ENCODE measurements at regions not wholly inside any gene's neighbourhood (a gene's known extent, or its start where the extent isn't known, plus 50 kb on each side); places are given as distances from the start of the nearest gene placed in this dataset.

DNA sequence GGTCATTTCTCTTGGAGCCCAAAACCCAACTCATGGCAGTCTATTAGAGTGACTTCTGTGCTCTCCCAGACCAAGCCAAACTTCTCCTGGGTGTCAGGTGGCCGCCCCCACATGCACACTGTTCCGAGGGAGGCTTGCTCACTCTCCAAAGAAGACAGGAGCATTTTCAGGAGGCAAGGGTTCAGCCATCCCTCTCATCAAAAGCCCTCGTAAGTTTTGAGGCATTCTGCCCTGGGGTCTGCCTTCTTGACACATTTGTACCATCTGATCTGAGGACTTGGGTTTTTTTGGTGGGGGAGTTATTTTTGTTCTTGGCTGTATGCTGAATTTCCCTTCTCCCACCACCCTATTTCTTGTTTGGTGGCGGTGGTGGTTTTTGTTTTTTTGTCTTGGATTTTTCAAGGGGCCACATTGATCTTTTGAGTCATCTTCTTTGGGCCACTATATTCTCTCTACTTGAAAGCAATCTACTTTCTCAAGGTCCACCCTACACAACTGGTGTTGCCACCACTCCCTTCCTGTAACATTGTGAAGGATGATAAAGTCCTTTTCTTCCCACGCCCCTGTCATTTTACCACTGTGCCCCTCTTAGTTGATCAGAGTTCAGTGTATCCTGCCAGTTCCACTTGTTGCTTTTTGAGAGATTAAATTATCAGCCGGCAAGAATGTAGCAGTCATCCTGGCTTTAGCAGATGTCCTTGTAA, 255.8 kb downstream of the CYP26B1 start:
- no peak for DNase-seq (ENCODE audit: low read depth)

DNA sequence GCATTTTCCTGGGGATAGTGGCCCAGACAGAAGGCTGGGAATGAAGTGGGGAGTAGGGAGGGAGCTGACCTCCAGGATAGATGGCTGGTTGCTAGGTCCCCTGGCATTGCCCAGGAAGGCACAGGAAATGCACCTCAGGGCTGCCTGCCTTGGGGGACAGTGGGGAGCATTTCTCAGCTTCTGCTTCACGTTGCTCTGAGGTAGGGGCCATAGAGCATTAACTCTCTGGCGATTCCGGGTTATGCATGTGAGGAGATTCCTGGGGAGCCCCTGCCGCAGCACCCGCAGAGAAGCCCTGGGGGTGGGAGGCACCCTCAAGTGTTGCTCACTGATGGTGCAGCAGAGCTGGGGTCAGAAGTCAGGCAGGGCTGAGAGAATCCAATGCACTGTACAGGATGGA, 256.5 kb downstream of the CYP26B1 start:
- DNase-seq (ENCODE audit: low read depth) = no peak

DNA sequence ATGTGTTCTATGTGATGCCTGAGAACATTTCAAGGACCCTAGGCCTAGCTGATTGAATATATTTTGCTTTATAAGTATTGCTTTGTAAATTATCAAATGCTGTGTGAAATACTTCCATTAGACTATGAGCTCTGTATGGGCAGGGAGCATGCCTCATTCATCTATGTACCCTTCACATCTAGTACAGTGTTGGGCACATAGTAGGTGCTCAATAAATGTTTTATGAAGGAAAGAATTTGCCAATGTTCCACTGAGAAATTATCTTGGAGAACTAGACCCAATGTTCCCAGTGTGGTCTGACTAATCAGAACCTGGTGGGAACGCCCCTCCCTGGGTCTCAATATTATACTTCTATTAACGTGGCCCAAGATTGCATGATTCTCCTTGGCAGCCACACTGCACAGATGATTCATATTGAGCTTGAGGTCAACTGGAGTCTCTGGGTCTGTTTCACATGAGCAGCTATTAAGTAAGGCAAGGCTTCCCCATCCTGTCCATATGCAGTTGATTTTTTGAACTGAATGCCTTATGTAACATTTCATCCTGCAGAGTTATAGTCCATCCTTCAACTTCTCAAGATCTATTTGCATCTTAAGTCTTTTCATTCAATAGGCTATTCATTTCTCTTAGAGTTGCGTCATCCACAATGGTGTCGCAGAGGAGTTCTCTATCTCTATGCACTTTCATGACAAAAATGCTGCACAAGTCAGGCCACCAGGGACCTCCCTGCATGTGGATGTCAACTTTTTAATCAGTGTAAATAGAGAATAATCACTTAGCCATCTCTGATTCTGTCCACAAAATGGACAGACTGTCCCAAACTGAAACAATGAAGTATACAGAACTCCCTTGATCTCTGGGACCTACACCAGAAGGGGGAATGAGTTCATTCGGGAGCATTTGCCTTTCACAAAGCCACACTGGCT, 257.6 kb downstream of the CYP26B1 start:
- DNase-seq (ENCODE audit: low read depth) = no peak

DNA sequence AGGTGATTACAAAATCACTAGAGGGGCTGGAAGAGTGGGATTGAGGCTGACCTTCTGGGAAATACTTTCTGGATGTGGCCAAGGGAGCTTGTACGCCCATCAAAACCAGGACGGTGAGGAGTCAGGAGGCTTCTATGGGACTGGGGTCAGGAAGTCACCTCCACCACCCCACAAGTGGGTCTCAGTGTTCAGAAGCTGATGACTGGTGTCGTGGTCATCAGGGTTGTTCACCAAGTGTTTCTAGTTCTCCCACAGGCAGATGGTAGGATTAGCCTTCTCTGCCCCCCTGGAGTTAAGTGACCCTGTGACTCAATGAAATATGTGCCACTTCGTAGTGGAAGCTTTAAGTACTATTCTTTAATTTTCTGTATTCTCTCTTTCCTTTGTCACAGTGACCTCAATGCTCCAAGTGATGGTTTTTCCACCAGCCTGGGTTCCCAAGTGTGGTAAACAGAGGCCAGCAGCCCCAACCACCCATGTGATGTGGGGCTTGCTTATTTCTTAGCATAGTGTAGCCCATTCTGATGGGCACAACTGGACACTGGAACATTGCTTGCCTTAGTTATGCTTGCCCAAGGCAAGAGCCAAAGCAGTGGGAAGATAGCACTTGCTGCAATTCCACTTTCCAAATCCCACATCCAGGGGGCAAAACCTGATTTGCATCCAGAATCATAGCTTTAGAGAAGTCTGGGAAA, 258.8 kb downstream of the CYP26B1 start:
- no peak for DNase-seq (ENCODE audit: low read depth)

DNA sequence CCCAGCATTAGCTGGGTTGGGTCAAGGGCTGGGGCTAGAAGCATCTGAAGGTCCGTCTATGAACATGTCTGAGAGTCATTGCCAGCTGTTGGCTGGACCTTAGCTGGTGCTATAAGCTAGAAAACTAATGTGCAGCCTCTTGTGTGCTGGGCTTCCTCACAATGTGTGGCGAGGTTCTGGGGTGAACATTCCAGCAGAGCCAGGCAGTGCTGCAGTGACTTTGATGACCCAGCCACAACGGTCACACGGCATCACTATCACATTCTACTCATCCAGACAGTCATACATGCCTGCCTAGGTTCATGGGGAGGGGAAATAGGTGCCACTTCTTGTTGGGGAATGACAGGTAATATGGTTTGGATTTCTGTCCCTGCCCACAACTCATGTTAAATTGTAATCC, 260.5 kb downstream of the CYP26B1 start:
- DNase-seq (ENCODE audit: low read depth) = no peak

DNA sequence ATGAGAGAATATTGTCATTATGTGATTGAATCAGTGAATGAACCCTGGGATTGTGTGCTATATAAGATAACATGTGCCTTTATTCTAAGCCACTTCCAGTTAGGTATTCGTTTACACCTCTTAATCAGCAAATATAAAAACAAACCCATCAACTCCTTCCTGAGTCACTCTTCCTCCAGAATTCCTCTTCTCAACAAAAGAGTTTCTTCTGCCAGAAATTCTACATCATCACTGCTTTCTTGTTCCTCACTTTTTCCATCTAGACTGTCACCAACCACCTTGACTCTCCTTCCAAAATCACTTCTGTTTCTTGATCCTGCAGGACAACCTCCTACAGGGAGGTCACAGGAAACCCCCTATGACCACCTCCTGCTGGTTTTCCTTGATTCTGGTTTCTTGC, 261.4 kb downstream of the CYP26B1 start:
- DNase-seq (ENCODE audit: low read depth) = no peak

DNA sequence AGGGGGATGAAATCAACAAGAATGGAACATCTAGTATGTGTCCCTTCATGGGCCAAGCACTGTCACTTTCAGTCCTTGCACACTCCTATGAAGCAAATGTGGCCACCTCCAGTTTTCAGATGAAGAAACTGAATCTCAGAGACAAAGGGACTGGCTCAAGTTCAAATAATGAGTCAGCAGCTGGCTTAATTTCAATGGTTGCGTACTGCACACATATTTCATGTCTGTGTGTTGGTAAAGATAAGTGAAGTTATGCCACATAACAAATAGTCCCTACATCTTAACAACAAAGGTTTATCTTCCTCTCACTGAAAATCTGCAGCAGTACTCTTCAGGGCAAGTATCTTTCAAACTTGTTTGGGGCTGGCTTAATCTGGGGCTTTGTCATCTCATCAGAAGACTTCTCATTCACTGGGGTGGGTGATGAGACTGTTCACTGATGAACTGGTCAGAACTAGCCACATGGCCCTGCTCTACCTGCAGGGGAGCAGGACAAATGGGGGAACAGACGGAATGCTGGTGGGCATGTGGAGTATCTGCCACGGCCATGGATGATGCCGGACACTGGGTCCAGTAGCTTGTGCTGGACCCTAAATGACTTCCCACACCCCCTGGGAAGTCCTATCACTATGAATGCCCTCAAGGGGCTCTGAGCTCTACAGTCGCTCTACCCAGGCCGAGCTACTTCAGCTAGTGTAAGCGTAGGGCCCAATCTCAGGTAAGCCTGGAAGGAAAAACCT, 263.2 kb downstream of the CYP26B1 start:
- no peak for DNase-seq (ENCODE audit: low read depth)

DNA sequence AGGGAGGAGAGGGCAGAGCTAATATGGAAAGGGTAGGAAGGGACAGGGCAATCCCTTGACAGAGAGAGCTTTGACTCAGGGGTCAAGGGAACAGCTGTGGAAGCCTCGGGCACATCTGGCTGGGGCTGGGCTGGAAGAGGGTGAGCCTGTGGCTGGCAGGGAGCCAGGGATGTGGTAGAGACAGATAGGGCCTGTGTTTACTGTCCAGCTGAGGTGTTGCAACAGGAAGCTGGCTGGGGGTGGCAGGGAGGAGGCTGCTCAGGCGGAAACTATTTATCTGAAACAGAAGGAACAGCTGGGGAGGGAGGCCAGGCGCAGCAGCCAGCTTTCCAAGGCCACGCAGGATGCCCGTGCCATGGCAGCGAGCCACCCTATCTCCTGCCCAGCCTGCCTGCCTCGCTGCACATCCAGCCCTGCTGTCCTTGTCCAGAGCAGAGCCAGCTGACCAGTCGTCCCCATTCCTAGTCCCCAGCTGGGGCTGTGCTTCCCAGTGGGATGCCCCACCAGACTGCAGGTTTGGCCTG, 264.7 kb downstream of the CYP26B1 start:
- DNase-seq (ENCODE audit: low read depth) = no peak

DNA sequence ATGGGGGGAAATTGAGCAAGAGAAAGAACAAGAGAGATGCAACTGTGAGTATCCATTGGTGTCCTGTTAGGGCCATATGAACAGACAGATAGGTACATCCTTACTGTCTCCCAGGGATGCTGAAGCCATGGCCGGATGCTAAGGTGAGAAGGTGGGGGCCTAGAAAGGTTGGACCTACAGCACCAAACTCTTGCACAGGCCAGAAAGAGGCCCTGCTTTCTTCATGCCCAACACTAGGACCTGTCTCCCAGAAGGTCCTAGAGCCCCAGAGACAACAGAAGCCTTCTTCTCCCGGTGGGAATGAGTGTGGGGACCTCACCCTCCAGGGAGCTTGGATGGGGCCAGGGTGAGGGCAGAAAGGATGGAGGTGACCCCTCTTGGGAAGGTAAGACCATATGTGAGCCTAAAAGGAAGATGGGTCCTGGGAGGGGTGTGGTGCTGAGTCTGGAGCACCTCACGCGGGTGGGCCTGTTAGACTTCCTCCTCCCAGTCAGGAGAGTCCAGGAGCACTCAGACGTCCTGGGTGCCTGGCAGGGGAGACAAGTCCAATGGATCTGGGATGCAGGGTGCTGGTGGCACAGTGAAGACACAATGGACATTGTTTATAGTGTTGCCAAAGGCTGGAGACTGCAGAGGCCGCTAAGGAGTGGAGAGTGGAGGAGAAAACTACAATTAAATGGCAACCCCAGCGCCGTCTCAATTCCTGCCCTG, 265.3 kb downstream of the CYP26B1 start:
- DNase-seq (ENCODE audit: low read depth) = no peak

DNA sequence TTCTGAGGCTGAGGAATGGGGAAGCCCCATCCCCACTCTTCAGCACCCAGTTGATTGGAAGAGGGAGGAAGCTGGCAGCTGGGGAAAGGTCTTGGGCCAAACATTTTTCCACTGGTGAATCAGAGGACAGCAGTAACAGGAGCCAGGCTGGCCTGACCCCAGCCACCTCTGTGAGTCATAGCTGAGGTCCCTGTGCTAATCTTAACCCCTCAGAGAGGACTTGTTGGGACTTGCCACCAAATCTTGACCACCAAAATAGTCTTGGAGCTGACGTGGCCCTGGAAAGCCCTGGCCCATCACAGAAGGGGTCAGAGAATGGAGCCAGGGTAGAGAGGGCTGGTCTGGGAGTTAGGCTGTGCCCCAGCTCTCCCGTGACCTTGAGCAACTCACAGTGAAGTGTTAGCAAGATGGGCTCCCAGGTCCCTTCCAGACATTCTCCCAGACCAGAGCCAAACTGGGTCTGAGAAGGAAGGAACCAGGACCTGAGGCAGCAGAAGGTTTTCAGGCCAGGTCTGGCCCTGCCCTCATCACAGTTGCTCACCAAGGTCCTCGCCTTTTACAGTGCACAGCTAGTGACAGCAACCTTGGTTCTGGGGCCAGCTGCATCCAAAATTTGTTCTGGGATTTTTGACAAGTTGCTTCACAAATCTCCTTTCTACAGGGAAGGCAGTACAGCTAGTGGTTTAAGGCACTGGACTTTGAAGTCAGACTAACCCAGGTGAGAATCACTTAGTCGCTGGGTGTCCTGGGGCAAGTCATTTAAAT, 266.6 kb downstream of the CYP26B1 start:
- no peak for DNase-seq (ENCODE audit: low read depth)

DNA sequence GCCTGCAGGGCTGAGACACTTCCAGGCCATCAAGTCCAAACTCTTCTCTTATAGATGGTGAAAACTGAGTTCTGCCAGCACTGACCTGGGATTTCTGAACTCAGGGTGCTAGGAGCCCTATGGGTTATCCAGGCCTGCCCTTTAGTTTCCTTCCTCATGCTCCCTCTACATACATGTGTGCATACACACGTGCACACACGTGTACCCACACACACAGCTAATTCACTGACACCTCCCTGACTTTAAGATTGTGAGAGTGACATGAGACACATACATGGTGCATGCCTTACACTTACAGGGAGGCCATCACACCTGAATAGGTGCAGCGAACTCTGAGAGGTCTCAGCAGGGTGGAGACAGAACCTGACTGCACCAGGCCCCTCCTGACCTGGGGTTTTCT, 267.4 kb downstream of the CYP26B1 start:
- no peak for DNase-seq (ENCODE audit: low read depth)

DNA sequence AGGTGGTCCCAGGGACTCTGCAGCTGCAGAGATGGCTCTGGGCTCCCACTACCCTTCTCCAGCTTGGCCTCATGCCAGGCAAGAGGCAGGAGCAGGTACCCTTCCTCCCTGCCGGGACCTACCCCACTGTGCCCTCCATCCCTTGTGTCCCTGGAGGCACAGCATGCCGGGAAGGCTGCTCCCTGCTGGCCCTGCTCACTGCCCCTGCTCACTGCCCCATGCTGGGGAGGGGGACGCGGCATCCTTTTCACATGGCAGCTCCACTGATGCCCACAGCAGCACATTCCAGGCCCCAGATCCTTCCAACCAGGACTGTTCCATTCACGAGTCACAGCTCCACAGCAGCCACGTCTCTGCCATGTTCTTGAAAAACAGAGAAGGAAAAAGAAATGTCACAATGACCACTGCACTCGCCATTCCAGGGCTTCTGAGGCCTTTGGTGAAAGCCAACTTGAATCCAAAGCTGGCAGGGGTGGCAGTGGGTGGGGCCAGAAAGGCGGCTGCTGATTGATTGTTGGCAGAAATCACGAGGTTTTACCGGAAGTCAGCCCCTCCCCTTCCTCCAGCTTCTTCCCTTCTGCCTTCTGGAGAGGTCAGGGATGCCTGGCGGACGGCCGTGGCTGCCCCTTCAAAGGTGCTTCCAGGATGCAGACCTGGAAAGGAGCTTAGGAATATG, 268.0 kb downstream of the CYP26B1 start:
- no peak for DNase-seq (ENCODE audit: low read depth)

DNA sequence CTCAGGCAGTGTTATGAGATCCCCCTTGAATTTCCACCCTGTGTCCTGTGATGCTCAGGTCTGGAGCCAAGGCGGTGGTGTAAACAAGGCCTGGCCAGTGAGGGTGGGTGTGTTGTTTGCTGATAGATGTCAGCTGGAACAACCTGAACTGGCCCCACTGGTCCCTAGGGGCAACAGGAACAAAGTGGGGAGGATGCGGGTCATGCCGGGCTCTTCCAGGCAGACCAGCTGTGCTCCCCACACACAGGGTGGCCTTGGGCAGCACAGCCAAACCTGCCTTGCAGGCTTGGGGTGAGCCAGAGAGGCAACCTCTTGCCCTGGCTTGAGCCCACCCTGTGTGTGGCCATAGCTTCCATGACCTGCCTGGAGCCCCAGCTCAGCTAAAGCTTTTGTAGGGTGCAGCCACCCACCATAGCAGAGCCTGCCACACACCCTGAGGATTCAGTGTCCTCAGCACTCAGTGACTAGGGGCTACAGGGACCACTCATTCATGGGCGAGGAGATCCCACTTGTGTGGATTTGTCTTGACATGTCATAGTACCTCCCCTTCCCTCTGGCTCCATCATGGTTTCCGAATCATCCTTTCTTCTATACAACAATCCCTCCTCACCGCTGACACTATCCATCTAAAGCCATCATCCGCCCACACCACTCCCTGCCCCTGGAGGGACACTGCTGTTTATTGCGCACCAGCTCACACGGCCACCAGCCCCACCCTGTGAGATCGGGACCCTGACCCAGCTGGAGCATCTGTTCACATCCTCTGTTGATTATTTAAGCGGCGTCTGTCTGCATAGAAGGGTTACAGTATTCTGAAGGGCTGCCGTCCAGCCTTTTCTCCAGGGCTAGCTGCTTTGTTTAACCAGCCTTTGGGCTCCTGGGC, 268.8 kb downstream of the CYP26B1 start:
- DNase-seq (ENCODE audit: low read depth) = no peak

DNA sequence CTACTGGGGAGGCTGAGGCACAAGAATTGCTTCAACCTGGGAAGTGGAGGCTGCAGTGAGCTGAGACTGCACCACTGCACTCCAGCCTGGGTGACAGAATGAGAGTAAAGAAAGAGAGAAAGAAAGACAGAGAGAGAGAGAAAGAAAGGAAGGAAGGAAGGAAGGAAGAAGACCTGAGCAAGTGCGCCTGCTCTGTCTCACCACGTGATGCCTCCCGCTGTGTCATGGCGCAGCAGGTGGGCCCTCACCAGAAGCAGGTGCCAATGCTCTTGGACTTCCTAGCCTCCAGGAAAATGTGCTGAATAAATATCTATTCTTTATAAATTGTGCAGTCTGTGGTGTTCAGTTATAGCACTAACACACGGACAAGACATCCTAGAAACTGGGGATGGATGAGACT, 270.0 kb downstream of the CYP26B1 start:
- no peak for DNase-seq (ENCODE audit: low read depth)

DNA sequence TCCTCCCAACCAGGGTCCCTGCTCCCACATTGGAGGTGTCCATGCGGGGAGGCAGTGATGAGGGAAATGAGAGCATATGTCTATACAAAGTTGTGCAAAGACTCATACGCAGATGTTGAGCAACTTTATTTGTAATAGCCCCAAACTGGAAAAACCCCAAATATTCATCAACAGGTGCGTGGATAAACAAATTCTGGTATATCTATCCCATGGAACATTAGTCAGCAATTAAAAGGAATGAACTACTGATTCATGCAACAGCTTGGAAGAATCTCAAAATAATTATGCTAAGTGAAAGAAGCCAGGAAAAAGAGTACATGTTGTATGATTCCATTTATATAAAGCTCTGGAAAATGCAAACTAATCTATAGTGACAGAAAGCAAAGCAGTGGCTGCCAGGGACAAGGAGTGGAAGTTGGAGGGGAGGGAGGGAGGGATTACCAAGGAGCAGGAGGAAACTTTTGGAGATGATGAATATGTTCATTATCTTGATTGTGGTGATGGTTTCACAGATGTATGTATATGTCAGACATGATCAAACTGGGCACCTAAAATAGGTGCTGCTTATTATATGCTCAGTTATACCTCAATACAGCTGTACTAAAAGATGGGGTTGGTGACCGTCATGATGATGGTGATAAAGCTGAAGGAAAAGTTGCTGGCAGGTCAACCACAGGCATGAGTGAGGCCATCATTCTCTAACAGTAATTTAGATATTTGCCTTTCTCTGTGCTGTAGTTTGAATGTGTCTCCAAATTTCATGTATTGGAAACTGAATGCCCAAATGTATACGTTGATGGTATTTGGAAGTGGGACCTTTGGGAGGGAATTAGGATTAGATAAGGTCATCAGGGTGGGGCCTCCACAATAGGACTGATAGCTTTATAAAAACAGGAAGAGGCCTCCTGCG, 270.9 kb downstream of the CYP26B1 start:
- no peak for DNase-seq (ENCODE audit: low read depth)

DNA sequence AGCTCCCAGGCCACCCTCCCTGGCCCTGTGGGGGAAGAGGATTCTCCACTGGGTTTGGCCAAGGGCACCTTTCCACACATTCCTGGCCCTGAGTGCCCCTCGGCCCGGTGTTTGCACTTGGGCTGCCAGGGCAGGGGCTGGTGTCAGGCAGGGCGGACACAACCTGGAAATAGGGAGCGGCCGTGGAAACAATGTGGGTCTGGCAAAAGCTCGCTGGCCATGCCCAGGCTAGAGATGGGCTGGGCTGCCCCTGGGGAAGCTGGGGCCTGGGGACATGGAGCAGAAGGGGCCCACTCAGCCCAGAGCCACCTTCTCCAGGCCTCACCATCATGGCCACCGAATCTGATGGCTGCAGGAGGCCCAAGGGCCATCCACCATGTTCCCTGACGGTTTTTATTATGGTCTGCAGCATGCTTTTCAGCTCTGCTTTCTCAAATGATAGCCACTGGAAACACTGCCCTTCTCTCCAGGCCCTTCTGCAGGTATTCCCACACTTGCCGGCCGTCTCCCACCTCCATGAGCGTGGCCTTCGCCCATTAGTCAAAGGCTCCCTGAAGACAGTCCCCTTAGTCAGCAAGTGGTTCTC, 275.1 kb downstream of the CYP26B1 start:
- no peak for DNase-seq (ENCODE audit: low read depth)

DNA sequence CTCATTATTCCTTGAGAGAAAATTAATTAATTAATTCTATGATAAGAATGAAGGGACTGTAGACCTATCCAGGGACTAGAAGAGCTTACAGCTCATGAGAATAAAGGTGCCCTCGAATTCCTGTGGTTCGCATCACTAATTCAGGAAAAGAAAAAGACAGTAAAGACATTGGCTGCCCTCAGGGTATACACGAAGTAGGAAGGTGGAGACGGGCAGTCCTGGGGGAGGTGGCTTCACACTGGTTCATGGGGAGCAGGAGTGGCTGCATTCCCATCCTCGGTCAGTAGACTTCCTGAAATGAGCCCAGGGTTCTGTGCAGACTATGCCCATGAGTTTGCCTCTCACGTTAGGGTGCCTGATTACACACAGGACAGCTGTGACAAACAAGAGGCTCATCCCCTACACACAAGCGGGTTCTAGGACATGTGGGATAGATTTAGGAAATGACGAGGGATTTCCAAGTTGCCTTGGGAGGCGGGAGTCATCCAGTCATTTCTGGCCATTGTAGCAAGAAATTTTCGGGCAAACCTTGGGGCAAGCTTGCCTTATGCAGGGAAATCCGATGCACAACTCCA, 282.2 kb downstream of the CYP26B1 start:
- DNase-seq (ENCODE audit: low read depth) = no peak
